Vagina (tissue), 2 donors: ENCODE measurements at regions not wholly inside any gene's neighbourhood (a gene's known extent, or its start where the extent isn't known, plus 50 kb on each side); places are given as distances from the start of the nearest gene placed in this dataset.

Experiments
- POLR2A ChIP-seq, 2 donors: fragments of 450-650 bp; IDR thresholded peaks; one replicate each; pipeline ENCODE4 v1.6.1; 2017; ENCODE audit warnings: antibody characterized with exemption in 2 of 2, mild to moderate bottlenecking in 2 of 2, moderate library complexity in 2 of 2
- POLR2AphosphoS5 ChIP-seq, 2 donors: sonication (generic); formaldehyde crosslinking; IDR thresholded peaks; one replicate each; pipeline ENCODE4 v1.9.0; 2017; ENCODE audit warnings: antibody characterized with exemption in 2 of 2, mild to moderate bottlenecking in 2 of 2, low read depth in 1 of 2; ENCODE audit not compliant: insufficient read depth in 1 of 2
- TF ChIP-seq, protein P1 (sequence below), 3 experiments: fragments of 450-650 bp in 2 of 3; fragments of 200-600 bp in 1 of 3; sonication (generic) in 1 of 3; IDR thresholded peaks; one replicate each; pipeline ENCODE4 v1.5.1; 2017 to 2019; ENCODE audit warnings: antibody characterized with exemption in 3 of 3, mild to moderate bottlenecking in 2 of 3, moderate library complexity in 2 of 3

GRCh38 chr7:155935726-155936125, 123.5 kb upstream of the SHH start:
- TF ChIP-seq, protein P1, sequence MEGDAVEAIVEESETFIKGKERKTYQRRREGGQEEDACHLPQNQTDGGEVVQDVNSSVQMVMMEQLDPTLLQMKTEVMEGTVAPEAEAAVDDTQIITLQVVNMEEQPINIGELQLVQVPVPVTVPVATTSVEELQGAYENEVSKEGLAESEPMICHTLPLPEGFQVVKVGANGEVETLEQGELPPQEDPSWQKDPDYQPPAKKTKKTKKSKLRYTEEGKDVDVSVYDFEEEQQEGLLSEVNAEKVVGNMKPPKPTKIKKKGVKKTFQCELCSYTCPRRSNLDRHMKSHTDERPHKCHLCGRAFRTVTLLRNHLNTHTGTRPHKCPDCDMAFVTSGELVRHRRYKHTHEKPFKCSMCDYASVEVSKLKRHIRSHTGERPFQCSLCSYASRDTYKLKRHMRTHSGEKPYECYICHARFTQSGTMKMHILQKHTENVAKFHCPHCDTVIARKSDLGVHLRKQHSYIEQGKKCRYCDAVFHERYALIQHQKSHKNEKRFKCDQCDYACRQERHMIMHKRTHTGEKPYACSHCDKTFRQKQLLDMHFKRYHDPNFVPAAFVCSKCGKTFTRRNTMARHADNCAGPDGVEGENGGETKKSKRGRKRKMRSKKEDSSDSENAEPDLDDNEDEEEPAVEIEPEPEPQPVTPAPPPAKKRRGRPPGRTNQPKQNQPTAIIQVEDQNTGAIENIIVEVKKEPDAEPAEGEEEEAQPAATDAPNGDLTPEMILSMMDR (IDR thresholded peaks at IDR 0.05): no peak
- TF ChIP-seq POLR2A (IDR thresholded peaks at IDR 0.05): no peak
- TF ChIP-seq POLR2AphosphoS5 (IDR thresholded peaks at IDR 0.05; ENCODE audit: insufficient read depth in 1 of 2, low read depth in 1 of 2): no peak
